ENCODE measurements at regions not wholly inside any gene's neighbourhood (a gene's known extent, or its start where the extent isn't known, plus 50 kb on each side); places are given as distances from the start of the nearest gene placed in this dataset.
A peak's percentile ranks its signal among the peaks of the same experiment; 100 is the strongest.

DNA sequence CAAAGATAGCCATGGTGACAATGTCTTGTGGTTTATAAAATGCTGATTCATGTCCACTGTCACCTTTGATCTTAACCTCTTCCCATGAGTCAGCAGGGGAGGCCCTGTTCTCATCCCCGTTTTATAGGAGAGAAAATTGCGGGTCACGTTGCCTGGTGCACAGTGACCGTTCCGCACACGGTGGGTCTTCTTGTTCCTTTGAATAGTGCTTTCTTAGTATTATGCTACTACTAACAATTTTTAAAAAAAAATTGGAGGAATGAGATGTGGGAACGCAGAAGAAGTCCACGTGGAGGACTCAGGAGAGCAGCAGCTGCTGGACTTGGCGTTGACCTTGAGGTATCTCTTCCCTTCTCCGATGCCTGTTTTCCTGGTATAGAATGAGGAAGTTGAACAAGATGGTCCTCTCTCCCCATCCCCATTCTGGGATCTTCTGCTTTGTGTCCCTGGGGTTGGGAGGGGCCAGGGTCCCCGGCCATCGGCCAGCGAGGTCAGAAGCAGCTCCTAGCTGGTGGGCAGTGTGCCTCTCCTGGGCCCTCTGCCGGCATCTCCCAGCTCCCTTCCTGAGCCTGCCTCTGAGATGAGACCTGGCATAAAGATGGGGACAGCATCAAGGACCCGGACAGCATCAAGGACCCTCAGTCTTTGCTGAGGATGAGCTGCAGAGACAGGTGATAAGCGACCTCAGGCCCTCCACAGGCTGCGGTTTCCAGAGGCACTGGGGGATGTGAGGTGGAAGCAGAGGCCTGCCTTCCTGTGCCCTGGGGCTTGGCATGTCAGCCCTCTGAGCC is 143.9 kb downstream of the C9orf50 start:
- Mint-ChIP-seq H3K27me3 (peaks cover 12% of the 10 kb centered on the region), H3K4me3 (no peak overlapping the region), H3K4me1 (peaks cover 6% of the 10 kb centered on the region), H3K36me3 (no peaks in the 10 kb centered on the region), H3K9me3 (no peaks in the 10 kb centered on the region), H3K27ac (no peak overlapping the region)
- ATAC-seq (ENCODE audit: low read depth) (no peak), DNase-seq (no peak)
- POLR2A ChIA-PET: interaction anchor here (3.2 kb wide), 1 partner anchor 17 kb away, joined by 12 read pairs; no protein-coding TSS in a partner anchor

GRCh38 chr9:129474740-129475404 is 146.0 kb downstream of the C9orf50 start:
- H3K27me3 Mint-ChIP-seq: no peaks in the 10 kb centered on the region
- no peak for DNase-seq

GRCh38 chr9:129473523-129474244 is 147.2 kb downstream of the C9orf50 start:
- no peak for DNase-seq
- Mint-ChIP-seq H3K4me3 (no peak overlapping the region), H3K36me3 (no peaks in the 10 kb centered on the region), H3K27ac (no peak overlapping the region), H3K9me3 (no peaks in the 10 kb centered on the region), H3K27me3 (no peaks in the 10 kb centered on the region), H3K4me1 (peaks cover 10% of the 10 kb centered on the region)
- POLR2A ChIA-PET: interaction anchor here (2.3 kb wide), 1 partner anchor 10 kb away, joined by 8 read pairs; no protein-coding TSS in a partner anchor
- ATAC-seq (ENCODE audit: low read depth): no peak

More at GRCh38 chr9:129474740-129475404, 146.0 kb downstream of the C9orf50 start:
- no peaks in the 10 kb centered on the region for H3K36me3 Mint-ChIP-seq
- H3K9me3 Mint-ChIP-seq: no peaks in the 10 kb centered on the region
- no peak for ATAC-seq (ENCODE audit: low read depth)
- no peak overlapping the region for H3K27ac Mint-ChIP-seq
- no peak overlapping the region for H3K4me3 Mint-ChIP-seq
- H3K4me1 Mint-ChIP-seq: peaks cover 10% of the 10 kb centered on the region
- POLR2A ChIA-PET: interaction anchor here (0.9 to 3.2 kb wide), 3 partner anchors 9 to 21 kb away, joined by 3 to 12 read pairs (median 8); no protein-coding TSS in a partner anchor

GRCh38 chr9:129472651-129473102 is 148.2 kb downstream of the C9orf50 start:
- DNase-seq: no peak
- no peak overlapping the region for H3K27ac Mint-ChIP-seq
- no peak for ATAC-seq (ENCODE audit: low read depth)
- H3K27me3 Mint-ChIP-seq: no peaks in the 10 kb centered on the region
- H3K36me3 Mint-ChIP-seq: no peaks in the 10 kb centered on the region
- peaks cover 12% of the 10 kb centered on the region for H3K4me1 Mint-ChIP-seq
- no peak overlapping the region for H3K4me3 Mint-ChIP-seq
- POLR2A ChIA-PET: interaction anchor here (0.9 kb wide), 1 partner anchor 11 kb away, joined by 3 read pairs; no protein-coding TSS in a partner anchor
- H3K9me3 Mint-ChIP-seq: peaks cover 1% of the 10 kb centered on the region

- H3K36me3 Mint-ChIP-seq: no peaks in the 10 kb centered on the region
- H3K9me3 Mint-ChIP-seq: peaks cover 1% of the 10 kb centered on the region
- no peak overlapping the region for H3K4me3 Mint-ChIP-seq
- H3K4me1 Mint-ChIP-seq: peaks cover 11% of the 10 kb centered on the region
- no peak overlapping the region for H3K27ac Mint-ChIP-seq
- ATAC-seq (ENCODE audit: low read depth) (peak; percentile 32), DNase-seq (no peak)
- POLR2A ChIA-PET: interaction anchor here (0.9 to 1.0 kb wide), 2 partner anchors 12 to 18 kb away, joined by 3 read pairs; no protein-coding TSS in a partner anchor
- no peaks in the 10 kb centered on the region for H3K27me3 Mint-ChIP-seq
These were observed 149.5 kb downstream of the C9orf50 start for GRCh38 chr9:129471201-129472019.

- Mint-ChIP-seq H3K4me1 (peaks cover 11% of the 10 kb centered on the region), H3K27ac (peak overlapping the region; percentile 30), H3K36me3 (no peaks in the 10 kb centered on the region), H3K27me3 (no peaks in the 10 kb centered on the region), H3K9me3 (peaks cover 1% of the 10 kb centered on the region), H3K4me3 (no peak overlapping the region)
- DNase-seq (no peak), ATAC-seq (ENCODE audit: low read depth) (no peak)
- POLR2A ChIA-PET: no interaction called here
These were observed 150.9 kb downstream of the C9orf50 start for GRCh38 chr9:129469988-129470316.

- DNase-seq (no peak), ATAC-seq (ENCODE audit: low read depth) (no peak)
- Mint-ChIP-seq H3K4me3 (no peak overlapping the region), H3K36me3 (no peaks in the 10 kb centered on the region), H3K9me3 (peaks cover 1% of the 10 kb centered on the region), H3K27ac (peak overlapping the region; percentile 30), H3K27me3 (no peaks in the 10 kb centered on the region), H3K4me1 (peaks cover 11% of the 10 kb centered on the region)
- POLR2A ChIA-PET: no interaction called here
These were observed 151.5 kb downstream of the C9orf50 start for GRCh38 chr9:129469188-129469987.

DNA sequence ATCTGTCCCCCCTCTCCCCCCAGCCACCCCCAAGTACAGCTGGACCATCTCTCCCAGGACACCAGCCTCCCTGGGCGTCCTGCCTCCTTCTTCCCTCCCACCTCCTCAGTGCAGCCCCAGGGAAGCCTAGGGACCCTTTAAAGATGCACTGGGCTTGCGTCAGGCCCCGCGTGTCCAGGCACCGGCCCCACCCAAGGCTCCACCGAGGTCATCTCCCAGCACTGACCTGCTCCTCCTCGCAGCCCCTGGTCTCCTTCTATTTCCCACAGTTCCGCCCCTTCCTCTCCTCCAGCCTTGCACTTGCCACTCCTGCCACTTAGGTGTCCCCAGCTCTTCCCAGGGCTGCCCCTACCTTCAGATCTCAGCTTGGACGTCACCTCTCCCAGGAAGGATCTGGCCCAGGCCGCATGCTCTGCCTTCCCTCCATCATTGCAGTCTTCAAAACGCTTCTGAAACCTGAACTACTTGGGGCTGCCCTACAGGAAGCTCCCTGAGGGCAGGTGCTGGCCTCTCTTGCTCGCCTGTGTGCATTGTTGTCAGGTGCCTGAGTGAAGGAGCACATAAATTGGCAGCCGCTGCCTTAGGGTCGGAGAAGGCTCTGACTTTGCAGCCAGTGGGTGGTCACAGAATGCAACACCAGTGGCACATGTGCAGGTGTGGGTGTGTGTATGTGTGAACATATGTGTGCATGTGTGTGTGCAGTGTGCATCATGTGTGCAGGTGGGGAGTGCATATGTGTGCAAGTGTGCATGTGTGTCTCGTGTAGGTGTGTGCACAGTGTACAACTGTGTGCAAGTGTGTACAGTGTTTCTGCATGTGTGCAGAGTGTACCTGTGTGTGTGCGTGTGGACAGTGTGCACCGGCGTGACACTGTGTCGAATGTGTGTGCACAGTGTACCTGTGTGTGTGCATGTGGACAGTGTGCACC is 152.9 kb downstream of the C9orf50 start:
- Mint-ChIP-seq H3K36me3 (no peaks in the 10 kb centered on the region), H3K27ac (no peak overlapping the region)

GRCh38 chr9:129467004-129467588 is 153.8 kb downstream of the C9orf50 start:
- POLR2A ChIA-PET: interaction anchor here (0.6 kb wide), 1 partner anchor 11 kb away, joined by 3 read pairs; no protein-coding TSS in a partner anchor
- H3K27me3 Mint-ChIP-seq: no peaks in the 10 kb centered on the region
- peaks cover 6% of the 10 kb centered on the region for H3K4me1 Mint-ChIP-seq
- DNase-seq: no peak
- no peak overlapping the region for H3K4me3 Mint-ChIP-seq
- ATAC-seq (ENCODE audit: low read depth): no peak
- H3K36me3 Mint-ChIP-seq: no peaks in the 10 kb centered on the region
- H3K9me3 Mint-ChIP-seq: peaks cover 1% of the 10 kb centered on the region
- H3K27ac Mint-ChIP-seq: no peak overlapping the region

More for the DNA sequence above, 152.9 kb downstream of the C9orf50 start:
- POLR2A ChIA-PET: no interaction called here
- DNase-seq (no peak), ATAC-seq (ENCODE audit: low read depth) (no peak)
- peaks cover 1% of the 10 kb centered on the region for H3K9me3 Mint-ChIP-seq
- no peak overlapping the region for H3K4me3 Mint-ChIP-seq
- no peaks in the 10 kb centered on the region for H3K27me3 Mint-ChIP-seq
- H3K4me1 Mint-ChIP-seq: peaks cover 11% of the 10 kb centered on the region

DNA sequence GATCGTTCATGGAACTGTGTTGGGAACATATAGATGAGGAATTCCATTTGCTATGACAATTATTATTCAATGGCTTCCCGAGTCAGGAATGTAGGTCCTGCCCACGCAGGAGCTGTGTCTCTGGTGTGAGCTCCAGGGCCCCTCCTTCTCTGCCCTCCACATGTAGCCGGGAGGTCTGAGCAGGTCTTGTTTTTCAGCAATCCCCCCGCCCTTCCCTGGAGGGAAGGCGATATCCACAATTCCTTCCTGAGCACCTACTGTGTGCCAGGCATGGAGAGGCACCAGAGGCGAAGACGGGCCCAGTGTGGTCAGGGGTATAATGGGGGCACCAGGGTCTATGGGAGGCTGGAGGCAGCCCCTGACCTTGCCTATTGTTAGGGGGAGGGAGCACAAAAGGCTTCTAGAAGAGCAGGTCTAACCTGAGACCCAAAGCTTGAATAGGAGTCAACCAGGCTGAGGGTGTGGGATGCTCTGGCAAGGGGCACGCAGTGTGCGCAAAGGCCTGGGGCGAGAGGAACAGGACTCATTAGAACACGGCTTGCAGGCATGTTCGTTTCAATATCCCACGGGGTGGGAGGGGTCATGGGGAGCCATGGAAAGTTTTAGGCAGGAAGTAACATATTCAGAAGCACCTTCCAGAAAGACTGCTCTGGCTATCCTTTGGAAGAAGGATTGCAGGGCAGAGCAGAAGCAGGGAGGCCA is 154.9 kb downstream of the C9orf50 start:
- no peak for ATAC-seq (ENCODE audit: low read depth)
- peaks cover 1% of the 10 kb centered on the region for H3K9me3 Mint-ChIP-seq
- H3K27ac Mint-ChIP-seq: no peak overlapping the region
- POLR2A ChIA-PET: interaction anchor here (1.8 kb wide), 1 partner anchor 53 kb away, joined by 4 read pairs; no protein-coding TSS in a partner anchor
- no peak for DNase-seq
- H3K4me1 Mint-ChIP-seq: peaks cover 2% of the 10 kb centered on the region
- no peaks in the 10 kb centered on the region for H3K27me3 Mint-ChIP-seq
- H3K4me3 Mint-ChIP-seq: no peak overlapping the region
- no peaks in the 10 kb centered on the region for H3K36me3 Mint-ChIP-seq
